ENCODE measurements at regions not wholly inside any gene's neighbourhood (a gene's known extent, or its start where the extent isn't known, plus 50 kb on each side); places are given as distances from the start of the nearest gene placed in this dataset.
A peak's percentile ranks its signal among the peaks of the same experiment; 100 is the strongest.

DNA sequence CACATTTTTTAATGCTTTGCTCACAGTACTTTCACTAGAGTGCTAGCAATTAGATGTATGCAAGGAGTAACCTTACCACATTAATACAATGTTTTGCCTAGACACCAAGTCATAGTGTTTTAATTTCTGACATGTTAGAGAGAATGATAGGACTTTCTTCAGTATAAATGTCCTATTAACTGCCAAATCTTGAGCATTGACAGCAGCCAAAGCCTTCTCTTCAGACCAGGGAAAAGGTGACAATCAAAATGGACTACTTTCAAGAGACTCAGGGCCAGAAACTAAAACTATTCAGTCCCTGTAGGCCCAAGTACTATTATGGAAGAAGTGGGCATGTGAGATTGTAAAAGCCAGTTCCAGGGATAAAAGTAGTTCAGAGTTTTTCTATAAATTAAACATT is 201.4 kb upstream of the PCDH15 start:
- no peak for DNase-seq (ENCODE audit: low read depth)
- TF ChIP-seq, protein P1, sequence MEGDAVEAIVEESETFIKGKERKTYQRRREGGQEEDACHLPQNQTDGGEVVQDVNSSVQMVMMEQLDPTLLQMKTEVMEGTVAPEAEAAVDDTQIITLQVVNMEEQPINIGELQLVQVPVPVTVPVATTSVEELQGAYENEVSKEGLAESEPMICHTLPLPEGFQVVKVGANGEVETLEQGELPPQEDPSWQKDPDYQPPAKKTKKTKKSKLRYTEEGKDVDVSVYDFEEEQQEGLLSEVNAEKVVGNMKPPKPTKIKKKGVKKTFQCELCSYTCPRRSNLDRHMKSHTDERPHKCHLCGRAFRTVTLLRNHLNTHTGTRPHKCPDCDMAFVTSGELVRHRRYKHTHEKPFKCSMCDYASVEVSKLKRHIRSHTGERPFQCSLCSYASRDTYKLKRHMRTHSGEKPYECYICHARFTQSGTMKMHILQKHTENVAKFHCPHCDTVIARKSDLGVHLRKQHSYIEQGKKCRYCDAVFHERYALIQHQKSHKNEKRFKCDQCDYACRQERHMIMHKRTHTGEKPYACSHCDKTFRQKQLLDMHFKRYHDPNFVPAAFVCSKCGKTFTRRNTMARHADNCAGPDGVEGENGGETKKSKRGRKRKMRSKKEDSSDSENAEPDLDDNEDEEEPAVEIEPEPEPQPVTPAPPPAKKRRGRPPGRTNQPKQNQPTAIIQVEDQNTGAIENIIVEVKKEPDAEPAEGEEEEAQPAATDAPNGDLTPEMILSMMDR (conservative IDR thresholded peaks at IDR 0.05; ENCODE audit: low read length), result no peak
- H3K4me3 ChIP-seq (ENCODE audit: low read length), result no peak overlapping the region

DNA sequence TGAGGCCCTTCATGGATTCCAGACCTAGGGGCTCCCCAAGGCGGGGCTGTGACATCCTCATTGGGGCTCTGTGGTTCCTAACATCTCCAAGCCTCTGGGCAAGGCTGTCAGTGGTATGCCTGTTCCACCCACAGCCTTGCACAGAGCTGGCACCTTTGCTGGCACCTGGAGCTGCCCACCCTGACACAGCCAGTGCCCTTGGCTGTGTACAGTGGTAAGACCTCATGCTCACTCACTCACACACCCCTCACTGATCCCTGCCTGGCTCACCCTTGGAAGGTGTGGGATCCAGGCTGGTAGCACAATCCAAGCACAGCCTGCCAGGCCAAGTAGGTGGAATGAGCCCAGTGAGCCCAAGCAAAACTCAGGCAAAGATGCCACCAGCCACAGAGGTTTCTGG is 200.4 kb upstream of the PCDH15 start:
- H3K4me3 ChIP-seq (ENCODE audit: low read length), result no peak overlapping the region
- TF ChIP-seq, protein P1 (conservative IDR thresholded peaks at IDR 0.05; ENCODE audit: low read length), result no peak
- DNase-seq (ENCODE audit: low read depth), result no peak

DNA sequence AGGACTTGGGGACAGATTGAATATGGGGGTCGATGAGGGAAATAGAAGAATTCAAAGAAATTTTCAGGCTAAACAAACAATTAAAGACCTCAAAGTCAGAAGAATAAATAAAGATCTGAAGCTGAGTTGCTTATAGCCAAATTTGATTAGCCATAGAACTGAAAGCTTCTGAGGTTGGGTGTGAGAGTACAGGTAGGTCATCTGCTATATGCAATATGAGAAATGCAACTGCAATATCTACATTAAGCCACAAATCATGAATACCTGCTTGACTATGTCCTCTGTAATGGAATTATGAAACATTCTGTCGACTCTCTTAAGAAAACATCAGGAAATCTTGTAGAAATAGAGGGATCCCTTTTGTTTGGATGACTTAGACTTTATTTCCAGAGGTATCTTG is 192.1 kb upstream of the PCDH15 start:
- H3K4me3 ChIP-seq (ENCODE audit: low read length), result no peak overlapping the region
- TF ChIP-seq, protein P1 (conservative IDR thresholded peaks at IDR 0.05; ENCODE audit: low read length), result no peak
- no peak for DNase-seq (ENCODE audit: low read depth)

DNA sequence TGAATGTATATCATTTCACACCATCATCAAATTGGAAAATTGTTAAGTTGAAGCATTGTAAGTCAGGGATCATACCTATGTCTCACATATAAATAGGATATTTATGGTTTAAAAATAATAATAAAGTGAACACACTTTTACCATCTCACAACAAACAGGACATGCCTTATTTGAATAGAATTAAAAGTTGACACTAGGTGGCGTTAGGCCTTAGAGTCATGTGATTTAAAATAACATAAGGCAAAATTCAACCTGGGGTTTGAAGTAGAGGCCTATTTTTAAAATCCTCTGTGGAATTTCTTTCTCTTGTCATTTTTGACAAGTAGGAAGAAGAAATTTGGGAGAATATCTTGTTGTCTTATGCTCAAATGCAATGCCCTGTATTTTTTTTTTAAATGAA is 184.7 kb upstream of the PCDH15 start:
- no peak overlapping the region for H3K4me3 ChIP-seq (ENCODE audit: low read length)

DNA sequence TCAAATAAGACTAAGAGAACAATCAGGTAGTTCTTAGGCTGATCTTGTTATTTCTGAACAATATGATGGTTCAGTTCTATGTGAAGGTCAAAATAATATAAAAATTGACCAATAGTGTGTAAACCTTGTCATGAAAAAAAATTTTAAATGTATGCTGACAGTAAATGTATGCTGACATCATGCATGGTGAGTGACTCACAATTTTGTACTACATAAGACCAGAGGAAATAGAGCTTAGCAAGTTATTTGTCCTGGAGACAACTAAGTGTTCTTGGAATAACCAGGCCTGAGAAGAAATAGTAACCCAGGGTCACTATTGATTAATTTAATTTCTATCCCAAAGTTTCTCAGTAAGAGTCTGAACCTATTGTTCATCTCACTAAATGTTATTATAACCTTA is 182.2 kb upstream of the PCDH15 start:
- no peak for DNase-seq (ENCODE audit: low read depth)
- H3K4me3 ChIP-seq (ENCODE audit: low read length), result no peak overlapping the region
- TF ChIP-seq, protein P1 (conservative IDR thresholded peaks at IDR 0.05; ENCODE audit: low read length), result no peak

More for the DNA sequence above, 184.7 kb upstream of the PCDH15 start:
- TF ChIP-seq, protein P1 (conservative IDR thresholded peaks at IDR 0.05; ENCODE audit: low read length), result peak; percentile 30; the same call in 1 of the 2 replicates
- DNase-seq (ENCODE audit: low read depth), result peak; percentile 2

DNA sequence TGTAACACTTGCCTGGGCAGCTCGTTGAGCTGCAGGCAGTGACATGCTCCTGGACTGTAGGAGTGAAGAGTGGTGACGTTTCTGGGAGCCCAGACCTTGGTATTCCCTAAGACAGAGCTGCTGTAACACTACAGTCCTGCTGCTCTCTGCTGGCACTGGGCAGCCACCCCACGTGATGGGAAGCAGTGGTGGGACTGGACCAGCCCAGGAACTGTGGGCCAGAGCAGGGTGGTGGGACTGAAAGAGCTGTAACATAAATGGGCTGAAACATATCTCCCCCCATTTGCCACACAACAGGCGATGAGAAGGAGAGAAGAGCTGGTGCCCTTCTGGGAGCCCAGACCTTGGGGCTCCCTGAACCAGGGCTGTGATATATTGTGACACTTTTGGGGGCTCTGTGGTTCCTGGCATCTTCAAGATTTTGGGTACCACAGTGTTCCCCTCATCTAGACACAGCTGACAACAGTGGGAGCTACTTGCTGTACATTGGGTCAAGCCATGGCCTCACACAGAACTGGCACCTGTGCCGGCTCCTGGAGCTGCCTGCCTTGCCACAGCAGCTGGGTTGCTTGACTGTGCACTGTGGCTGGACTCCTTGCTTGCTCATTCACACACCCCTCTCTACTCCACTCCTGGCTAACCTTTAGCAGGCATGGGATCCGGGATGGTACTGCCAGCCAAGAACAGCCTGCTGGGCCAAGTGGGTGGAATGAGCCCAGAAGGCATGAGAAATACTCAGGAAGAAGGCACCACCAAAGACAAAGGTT is 161.3 kb upstream of the PCDH15 start:
- DNase-seq (ENCODE audit: low read depth), result no peak
- TF ChIP-seq, protein P1 (conservative IDR thresholded peaks at IDR 0.05; ENCODE audit: low read length), result no peak

DNA sequence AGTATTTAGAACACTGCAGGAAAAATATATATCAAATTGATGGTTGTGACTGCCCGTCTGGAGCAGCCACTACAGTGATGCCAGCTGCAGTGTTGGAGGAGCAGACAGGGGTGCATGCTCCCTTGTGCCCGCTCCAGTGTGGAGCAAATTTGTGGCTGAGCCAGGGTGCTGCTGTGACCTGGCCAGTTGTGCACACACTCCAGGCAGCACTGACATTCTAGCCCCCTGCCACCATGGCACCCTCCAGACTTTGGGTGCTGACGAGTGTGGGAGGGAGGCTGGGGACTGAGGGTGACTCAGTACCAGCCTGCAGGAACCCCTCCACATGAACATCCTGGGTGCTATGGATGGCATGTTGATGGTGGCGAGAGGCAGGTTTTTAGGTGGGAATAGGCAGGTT is 160.0 kb upstream of the PCDH15 start:
- H3K4me3 ChIP-seq (ENCODE audit: low read length), result no peak overlapping the region
- TF ChIP-seq, protein P1 (conservative IDR thresholded peaks at IDR 0.05; ENCODE audit: low read length), result no peak
- DNase-seq (ENCODE audit: low read depth), result no peak

More for the DNA sequence above, 161.3 kb upstream of the PCDH15 start:
- no peak overlapping the region for H3K4me3 ChIP-seq (ENCODE audit: low read length)

Measured in AG10803 (cell line).